OCI-LY1 (cell line): ENCODE measurements at regions not wholly inside any gene's neighbourhood (a gene's known extent, or its start where the extent isn't known, plus 50 kb on each side); places are given as distances from the start of the nearest gene placed in this dataset.

Source experiments
- H2AFZ ChIP-seq: fragments of 200-600 bp; sonication (generic), shearing (Covaris generic); 2 replicates; pipeline ENCODE4 v1.6.0; 2014; ENCODE audit warnings: antibody characterized with exemption, mild to moderate bottlenecking, low read length
- H3F3A ChIP-seq: fragments of 200-600 bp; sonication (generic), shearing (Covaris generic); 2 replicates; pipeline ENCODE4 v1.6.0; 2014; ENCODE audit warnings: mild to moderate bottlenecking, antibody characterized with exemption, low read length, moderate library complexity; ENCODE audit not compliant: insufficient read depth
- H3K27ac ChIP-seq: fragments of 200-600 bp; sonication (generic); 2 replicates; pipeline ENCODE4 v1.5.1; 2014; ENCODE audit warnings: low read length, mixed run types, mild to moderate bottlenecking, low read depth; ENCODE audit not compliant: poor library complexity, severe bottlenecking
- H3K27me3 ChIP-seq: fragments of 200-600 bp; sonication (generic); 2 replicates; pipeline ENCODE4 v1.6.0; 2014; ENCODE audit warnings: antibody characterized with exemption, mild to moderate bottlenecking, low read length, moderate library complexity; ENCODE audit not compliant: insufficient read depth
- H3K36me3 ChIP-seq: fragments of 200-600 bp; sonication (generic); 2 replicates; pipeline ENCODE4 v1.6.1; 2014; ENCODE audit warnings: mild to moderate bottlenecking, antibody characterized with exemption, low read length, moderate library complexity, mixed read lengths; ENCODE audit not compliant: insufficient read depth
- H3K4me1 ChIP-seq: fragments of 200-600 bp; sonication (generic); 2 replicates; pipeline ENCODE4 v1.5.1; 2014; ENCODE audit warnings: mild to moderate bottlenecking, low read length, moderate library complexity; ENCODE audit not compliant: insufficient read depth, severe bottlenecking
- H3K4me2 ChIP-seq: fragments of 200-600 bp; sonication (generic), shearing (Covaris generic); 2 replicates; pipeline ENCODE4 v1.6.1; 2014; ENCODE audit warnings: low read length
- H3K4me3 ChIP-seq: fragments of 200-600 bp; sonication (generic); 2 replicates; pipeline ENCODE4 v1.5.1; 2014; ENCODE audit warnings: low read length, low read depth, mild to moderate bottlenecking, mixed read lengths; ENCODE audit not compliant: poor library complexity, severe bottlenecking
- H3K79me2 ChIP-seq: fragments of 200-600 bp; shearing (Covaris generic); 2 replicates; pipeline ENCODE4 v1.6.1; 2016; ENCODE audit warnings: mixed run types, low read length, mixed read lengths; ENCODE audit not compliant: insufficient read depth
- H3K9ac ChIP-seq: fragments of 200-600 bp; sonication (generic), shearing (Covaris generic); 2 replicates; pipeline ENCODE4 v1.6.1; 2014; ENCODE audit warnings: mild to moderate bottlenecking, low read length, mixed read lengths
- H3K9me2 ChIP-seq: fragments of 200-600 bp; sonication (generic), shearing (Covaris generic); 2 replicates; pipeline ENCODE4 v1.6.1; 2014; ENCODE audit warnings: low read depth, mild to moderate bottlenecking, low read length, mixed read lengths
- H3K9me3 ChIP-seq: fragments of 200-600 bp; shearing (Covaris generic); 2 replicates; pipeline ENCODE4 v1.6.1; 2014; ENCODE audit warnings: low read length, mixed read lengths
- H4K20me1 ChIP-seq: fragments of 200-600 bp; sonication (generic), shearing (Covaris generic); 2 replicates; pipeline ENCODE4 v1.6.0; 2016; ENCODE audit warnings: mild to moderate bottlenecking, low read length; ENCODE audit not compliant: insufficient read depth
- CTCF ChIP-seq: fragments of 200-600 bp; sonication (generic), shearing (Covaris generic); IDR thresholded peaks from 2 replicates; pipeline ENCODE4 v1.5.1; 2017; ENCODE audit warnings: mild to moderate bottlenecking, antibody characterized with exemption, low read length, moderate library complexity, mixed read lengths
- EZH2 ChIP-seq: fragments of 200-600 bp; sonication (generic), shearing (Covaris generic); IDR thresholded peaks from 2 replicates; pipeline ENCODE4 v1.8.0; 2017; ENCODE audit warnings: borderline replicate concordance, mixed run types, mild to moderate bottlenecking, antibody characterized with exemption, low read length, moderate library complexity, mixed read lengths

GRCh38 chr3:26560081-26560480 is 62.5 kb upstream of the LRRC3B start:
- H4K20me1 ChIP-seq = no peaks in the 10 kb centered on the region
- H3K27ac ChIP-seq = no peak overlapping the region
- no peaks in the 10 kb centered on the region for H3K36me3 ChIP-seq
- H3K79me2 ChIP-seq = no peaks in the 10 kb centered on the region
- H3K4me1 ChIP-seq = no peaks in the 10 kb centered on the region
- H2AFZ ChIP-seq = no peak overlapping the region
- H3K4me3 ChIP-seq = no peak overlapping the region
- no peaks in the 10 kb centered on the region for H3F3A ChIP-seq
- H3K4me2 ChIP-seq = no peak overlapping the region
- H3K27me3 ChIP-seq = no peaks in the 10 kb centered on the region
- no peak overlapping the region for H3K9ac ChIP-seq
- TF ChIP-seq EZH2 = no peak
- no peak for TF ChIP-seq CTCF
- no peaks in the 10 kb centered on the region for H3K9me2 ChIP-seq
- no peaks in the 10 kb centered on the region for H3K9me3 ChIP-seq

- Histone ChIP-seq H3K27me3 (no peaks in the 10 kb centered on the region), H3K9me2 (no peaks in the 10 kb centered on the region), H3K4me3 (no peak overlapping the region), H3K36me3 (no peaks in the 10 kb centered on the region), H3K9ac (no peak overlapping the region), H3K79me2 (no peaks in the 10 kb centered on the region), H3K9me3 (no peaks in the 10 kb centered on the region), H3K4me1 (no peaks in the 10 kb centered on the region), H4K20me1 (no peaks in the 10 kb centered on the region), H3K4me2 (no peak overlapping the region), H3K27ac (no peak overlapping the region), H3F3A (no peaks in the 10 kb centered on the region), H2AFZ (no peak overlapping the region)
- TF ChIP-seq EZH2 = no peak
- no peak for TF ChIP-seq CTCF
These were observed 60.4 kb upstream of the LRRC3B start for GRCh38 chr3:26562021-26562768.
